Glutamatergic neuron (in vitro differentiated cells): ENCODE measurements at regions not wholly inside any gene's neighbourhood (a gene's known extent, or its start where the extent isn't known, plus 50 kb on each side); places are given as distances from the start of the nearest gene placed in this dataset.

Experiments
- DNase-seq: peaks from one replicate; pipeline ENCODE4 v3.0.0; 2022
- H3K27ac Mint-ChIP-seq: one replicate; pipeline ENCODE4 v1.8.0; 2020; ENCODE audit warnings: mild to moderate bottlenecking, mixed read lengths, inconsistent platforms; ENCODE audit not compliant: unreplicated experiment
- H3K27me3 Mint-ChIP-seq: one replicate; pipeline ENCODE4 v1.8.0; 2020; ENCODE audit warnings: mild to moderate bottlenecking, moderate library complexity, mixed read lengths, inconsistent platforms; ENCODE audit not compliant: unreplicated experiment
- H3K36me3 Mint-ChIP-seq: one replicate; pipeline ENCODE4 v1.8.0; 2020; ENCODE audit warnings: mild to moderate bottlenecking, mixed read lengths, inconsistent platforms; ENCODE audit not compliant: unreplicated experiment
- H3K4me1 Mint-ChIP-seq: one replicate; pipeline ENCODE4 v1.8.0; 2020; ENCODE audit warnings: mild to moderate bottlenecking, low read depth, mixed read lengths, inconsistent platforms; ENCODE audit not compliant: unreplicated experiment
- H3K4me3 Mint-ChIP-seq: one replicate; pipeline ENCODE4 v1.8.0; 2020; ENCODE audit warnings: mild to moderate bottlenecking, mixed read lengths, inconsistent platforms; ENCODE audit not compliant: unreplicated experiment
- H3K9me3 Mint-ChIP-seq: one replicate; pipeline ENCODE4 v1.8.0; 2020; ENCODE audit warnings: mild to moderate bottlenecking, moderate library complexity, mixed read lengths, inconsistent platforms; ENCODE audit not compliant: unreplicated experiment
- CTCF ChIP-seq: fragments of 200-600 bp; sonication (generic); IDR thresholded peaks from one replicate; pipeline ENCODE4 v1.5.0; 2021; ENCODE audit not compliant: partially characterized antibody, unreplicated experiment

- H3K27me3 Mint-ChIP-seq = peaks cover 12% of the 10 kb centered on the region
- H3K36me3 Mint-ChIP-seq = no peaks in the 10 kb centered on the region
- DNase-seq = no peak
- H3K9me3 Mint-ChIP-seq = peaks cover 16% of the 10 kb centered on the region
- no peak overlapping the region for H3K4me3 Mint-ChIP-seq
- TF ChIP-seq CTCF = no peak
- H3K4me1 Mint-ChIP-seq = peaks cover 12% of the 10 kb centered on the region
- H3K27ac Mint-ChIP-seq = no peak overlapping the region
Measured at GRCh38 chr3:127101411-127102187, 91.3 kb upstream of the PRR23E start.

- DNase-seq = no peak
- H3K4me1 Mint-ChIP-seq = peaks cover 7% of the 10 kb centered on the region
- H3K27ac Mint-ChIP-seq = no peak overlapping the region
- H3K4me3 Mint-ChIP-seq = no peak overlapping the region
- TF ChIP-seq CTCF = no peak
- H3K9me3 Mint-ChIP-seq = peaks cover 12% of the 10 kb centered on the region
- H3K36me3 Mint-ChIP-seq = no peaks in the 10 kb centered on the region
- peaks cover 9% of the 10 kb centered on the region for H3K27me3 Mint-ChIP-seq
Measured at GRCh38 chr3:127102188-127102520, 90.8 kb upstream of the PRR23E start.

GRCh38 chr3:127102587-127102986, 90.3 kb upstream of the PRR23E start:
- H3K4me1 Mint-ChIP-seq = peaks cover 7% of the 10 kb centered on the region
- H3K27me3 Mint-ChIP-seq = peaks cover 10% of the 10 kb centered on the region
- H3K9me3 Mint-ChIP-seq = peaks cover 11% of the 10 kb centered on the region
- no peak overlapping the region for H3K27ac Mint-ChIP-seq
- DNase-seq = no peak
- no peak overlapping the region for H3K4me3 Mint-ChIP-seq
- no peaks in the 10 kb centered on the region for H3K36me3 Mint-ChIP-seq
- TF ChIP-seq CTCF = no peak

- no peak for DNase-seq
- Mint-ChIP-seq H3K27ac (no peak overlapping the region), H3K27me3 (peaks cover 10% of the 10 kb centered on the region), H3K9me3 (peaks cover 11% of the 10 kb centered on the region), H3K36me3 (no peaks in the 10 kb centered on the region), H3K4me3 (no peak overlapping the region), H3K4me1 (peaks cover 4% of the 10 kb centered on the region)
- TF ChIP-seq CTCF = no peak
Measured at GRCh38 chr3:127103080-127103479, 89.9 kb upstream of the PRR23E start.

- DNase-seq = no peak
- peaks cover under 1% of the 10 kb centered on the region for H3K36me3 Mint-ChIP-seq
- H3K27me3 Mint-ChIP-seq = peaks cover 10% of the 10 kb centered on the region
- H3K4me3 Mint-ChIP-seq = no peak overlapping the region
- no peak overlapping the region for H3K27ac Mint-ChIP-seq
- H3K9me3 Mint-ChIP-seq = peaks cover 3% of the 10 kb centered on the region
- no peaks in the 10 kb centered on the region for H3K4me1 Mint-ChIP-seq
- TF ChIP-seq CTCF = no peak
Measured at GRCh38 chr3:127104586-127104985, 88.3 kb upstream of the PRR23E start.
